Effector CD4-positive, alpha-beta T cell (primary cell): ENCODE measurements at regions not wholly inside any gene's neighbourhood (a gene's known extent, or its start where the extent isn't known, plus 50 kb on each side); places are given as distances from the start of the nearest gene placed in this dataset.
"Not testable (repeated sequence)": the region's sequence is repeated elsewhere in the genome, so short reads cannot be mapped to it uniquely, and the experiment has no call there.

Experiments
- DNase-seq: peaks from one replicate; pipeline ENCODE4 v3.0.0-alpha.2; 2020

- DNase-seq, result not testable (repeated sequence)
These were observed 58.5 kb upstream of the ZNF195 start for GRCh38 chr11:3437441-3437840.

GRCh38 chr11:3434976-3435375 lies 56.0 kb upstream of the ZNF195 start:
- no peak for DNase-seq

- not testable (repeated sequence) for DNase-seq
These were observed 50.2 kb upstream of the ZNF195 start for GRCh38 chr11:3429191-3429590.
